ENCODE measurements at regions not wholly inside any gene's neighbourhood (a gene's known extent, or its start where the extent isn't known, plus 50 kb on each side); places are given as distances from the start of the nearest gene placed in this dataset.
"Not testable (repeated sequence)": the region's sequence is repeated elsewhere in the genome, so short reads cannot be mapped to it uniquely, and the experiment has no call there.

DNA sequence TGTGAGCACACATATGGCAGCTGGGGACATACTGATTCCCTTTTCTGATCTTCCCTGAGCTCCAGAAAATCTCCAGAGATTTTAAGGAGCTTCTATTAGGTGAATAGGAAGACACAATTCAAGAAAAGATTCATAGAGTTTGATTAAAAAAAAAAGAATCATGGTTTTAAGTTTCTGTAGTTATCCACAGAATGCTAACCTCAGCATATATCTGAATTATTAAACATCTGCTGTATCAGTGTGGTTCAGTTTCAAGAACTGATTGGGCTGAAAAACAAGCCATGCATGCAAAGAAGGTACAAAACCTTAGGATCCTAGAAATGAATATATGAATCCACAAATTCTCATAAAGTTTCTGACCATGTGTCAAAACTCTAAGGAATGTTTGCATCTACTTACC is 94.1 kb upstream of the ZNF438 start:
- no peak for DNase-seq

DNA sequence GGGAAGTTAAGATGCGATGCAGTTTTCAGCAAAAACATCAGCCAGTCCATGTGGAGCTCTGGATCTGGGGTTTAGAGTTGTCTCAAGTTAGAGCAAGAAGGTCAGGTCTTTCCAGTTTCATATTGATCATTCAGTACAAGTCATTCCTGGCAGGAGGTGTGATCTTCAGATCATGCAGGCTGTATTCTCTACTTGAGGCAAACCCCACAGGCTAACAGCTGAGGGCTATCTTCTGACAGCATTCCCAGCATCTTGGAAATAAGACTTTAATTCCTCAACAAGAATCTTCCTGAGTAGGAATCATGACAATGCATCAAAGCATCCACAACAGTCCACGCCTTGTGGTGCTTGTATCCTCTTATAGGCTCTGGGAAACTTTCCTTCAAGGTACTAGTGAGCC is 94.9 kb upstream of the ZNF438 start:
- no peak for DNase-seq

DNA sequence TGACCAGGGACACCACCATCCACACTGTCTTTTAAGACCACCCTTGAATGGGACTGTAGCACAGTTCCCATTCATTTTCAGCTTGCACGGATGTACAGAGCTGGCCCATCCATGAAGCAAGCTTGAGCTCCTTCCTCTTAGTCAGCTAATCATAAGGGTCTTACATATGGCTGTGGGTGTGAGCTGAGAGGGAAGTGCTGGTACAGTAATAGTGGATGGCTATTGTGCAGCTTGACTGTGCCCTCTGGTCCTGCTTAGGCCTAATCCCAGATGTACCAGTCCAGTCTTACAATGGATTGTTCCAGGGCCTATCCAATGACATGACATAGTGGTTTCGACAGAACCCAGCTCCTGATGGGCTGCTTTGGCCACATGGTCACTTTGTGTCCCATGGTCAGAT is 96.9 kb upstream of the ZNF438 start:
- no peak for DNase-seq

DNA sequence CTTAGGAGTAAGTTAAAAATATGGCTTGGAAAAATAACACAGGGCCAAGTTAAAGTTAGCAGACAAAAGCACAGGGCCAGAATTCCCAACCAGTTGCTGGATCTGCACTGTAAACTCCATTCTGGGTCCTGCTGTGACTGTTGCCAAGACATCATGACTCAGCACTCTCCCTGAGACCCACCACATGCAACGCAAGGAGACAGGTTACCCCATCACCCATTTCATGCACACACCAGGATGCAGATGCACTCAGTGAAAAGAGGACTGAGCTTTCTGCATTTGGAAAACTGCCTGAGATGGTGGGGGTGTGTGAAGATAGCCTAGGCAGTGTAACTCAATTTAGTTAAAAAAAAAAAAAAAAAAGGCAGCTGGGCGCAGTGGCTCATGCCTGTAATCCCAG is 97.6 kb upstream of the ZNF438 start:
- no peak for DNase-seq

DNA sequence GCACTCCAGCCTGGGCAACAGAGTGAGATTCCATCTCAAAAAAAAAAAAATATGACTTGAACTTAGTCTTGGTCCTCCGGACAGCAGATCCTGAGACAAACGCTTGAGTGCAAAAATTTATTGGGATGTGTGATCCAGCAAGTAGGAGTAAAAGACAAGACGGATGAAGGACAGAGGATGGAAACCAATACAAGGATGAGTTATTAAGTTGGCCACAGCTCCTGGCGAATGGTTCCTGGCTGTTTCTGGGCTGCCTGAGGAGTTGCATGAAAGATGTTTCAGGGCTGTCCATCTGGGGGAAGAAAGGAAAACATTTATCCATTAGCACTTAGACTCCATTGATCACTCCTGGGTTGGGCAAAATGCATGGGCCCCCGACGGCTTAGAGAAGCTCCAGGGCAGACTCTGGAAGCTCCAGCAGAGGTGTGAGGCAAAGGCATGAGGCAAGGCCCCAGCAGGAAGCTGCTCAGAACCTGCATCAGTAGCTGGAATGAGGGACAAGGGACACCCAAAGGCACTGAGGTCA is 98.3 kb upstream of the ZNF438 start:
- DNase-seq = no peak

DNA sequence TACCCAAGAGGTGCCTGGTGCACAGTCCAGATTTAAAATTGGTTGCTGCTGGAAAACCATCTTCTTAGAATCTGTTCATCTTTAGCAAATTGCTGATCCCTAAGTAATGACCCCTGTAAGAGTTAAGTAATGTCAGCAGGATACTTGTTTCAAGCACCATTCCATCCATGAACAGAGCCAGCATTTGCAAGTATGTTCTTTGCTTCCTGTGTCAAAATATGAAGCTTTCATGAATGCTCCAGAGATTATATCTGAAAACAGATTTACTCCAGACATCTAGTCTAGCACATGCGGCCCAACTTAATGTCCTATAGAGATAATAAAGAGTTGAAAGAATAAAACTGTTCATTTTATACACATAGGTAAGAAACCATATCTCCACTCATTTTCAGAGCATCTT is 98.7 kb upstream of the ZNF438 start:
- DNase-seq = no peak

DNA sequence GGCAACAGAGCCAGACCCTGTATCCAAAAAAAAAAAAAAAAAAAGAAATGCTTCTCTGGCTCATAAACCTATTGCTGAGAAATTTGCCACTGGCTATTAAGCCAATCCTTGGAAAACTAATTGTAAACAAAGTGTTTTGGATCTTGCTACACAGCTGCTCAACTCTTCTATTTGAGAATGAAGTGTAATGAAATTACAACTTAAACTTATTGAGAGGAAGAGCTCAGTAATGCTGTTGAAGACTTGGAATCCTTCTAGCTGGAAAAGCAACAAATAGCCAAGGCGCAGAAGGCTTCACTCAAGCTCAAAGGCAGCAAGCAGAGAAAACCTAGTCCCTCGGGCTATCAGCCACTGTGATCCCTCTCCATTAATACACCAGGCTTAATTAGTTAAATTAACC is 99.6 kb upstream of the ZNF438 start:
- DNase-seq = no peak

DNA sequence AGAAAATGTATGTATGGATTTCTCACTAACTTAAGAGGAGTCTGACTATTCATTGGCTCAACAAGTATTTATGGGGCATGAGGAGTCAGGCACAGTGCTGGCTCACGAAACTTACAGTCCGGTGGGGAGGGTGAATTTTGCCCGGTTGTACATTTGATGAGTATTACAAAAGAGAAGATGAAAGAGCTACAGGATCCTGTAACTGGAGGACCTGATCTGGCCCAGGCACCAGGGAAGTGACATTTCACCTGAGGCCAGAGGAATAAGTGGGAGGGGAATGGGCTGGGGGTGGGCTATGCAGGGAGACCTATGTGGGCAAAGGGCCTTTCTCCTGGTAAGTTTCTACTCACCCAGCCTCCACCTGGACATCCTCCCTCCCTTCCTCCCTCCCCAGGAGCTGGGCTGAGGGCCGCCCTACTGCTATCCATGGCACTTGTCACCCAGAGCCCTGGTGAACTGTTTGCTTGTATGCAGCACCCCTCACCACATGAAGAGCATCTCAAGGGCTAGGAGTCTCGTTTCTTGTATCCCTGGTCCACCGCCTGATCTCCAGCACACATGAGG is 101.1 kb upstream of the ZNF438 start:
- no peak for DNase-seq

DNA sequence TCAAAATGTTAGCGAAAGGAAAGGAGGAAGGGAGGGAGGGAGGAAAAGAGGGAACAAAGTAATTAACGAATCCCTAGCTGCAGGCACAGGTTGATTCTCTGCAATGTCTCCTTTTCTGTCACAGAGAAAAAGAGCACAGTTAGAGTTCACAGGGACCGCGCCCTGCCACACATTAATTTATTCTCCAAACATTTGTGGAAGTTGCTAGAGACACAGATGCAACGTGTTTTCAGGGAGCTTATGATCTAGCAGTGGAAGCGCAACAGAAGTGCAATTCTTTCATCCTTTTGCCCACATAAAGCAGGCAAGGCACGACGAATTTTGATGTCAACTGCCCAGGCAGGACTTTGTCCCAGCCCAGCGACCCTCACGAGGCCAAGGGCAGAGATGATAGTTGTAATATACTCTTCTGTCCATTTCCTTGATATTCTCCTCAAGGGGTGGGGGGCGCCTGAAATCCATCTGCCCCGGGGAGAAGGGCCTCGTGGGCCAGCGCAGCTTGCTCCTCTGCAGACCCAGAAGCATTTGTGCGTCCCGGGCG is 101.7 kb upstream of the ZNF438 start:
- no peak for DNase-seq

DNA sequence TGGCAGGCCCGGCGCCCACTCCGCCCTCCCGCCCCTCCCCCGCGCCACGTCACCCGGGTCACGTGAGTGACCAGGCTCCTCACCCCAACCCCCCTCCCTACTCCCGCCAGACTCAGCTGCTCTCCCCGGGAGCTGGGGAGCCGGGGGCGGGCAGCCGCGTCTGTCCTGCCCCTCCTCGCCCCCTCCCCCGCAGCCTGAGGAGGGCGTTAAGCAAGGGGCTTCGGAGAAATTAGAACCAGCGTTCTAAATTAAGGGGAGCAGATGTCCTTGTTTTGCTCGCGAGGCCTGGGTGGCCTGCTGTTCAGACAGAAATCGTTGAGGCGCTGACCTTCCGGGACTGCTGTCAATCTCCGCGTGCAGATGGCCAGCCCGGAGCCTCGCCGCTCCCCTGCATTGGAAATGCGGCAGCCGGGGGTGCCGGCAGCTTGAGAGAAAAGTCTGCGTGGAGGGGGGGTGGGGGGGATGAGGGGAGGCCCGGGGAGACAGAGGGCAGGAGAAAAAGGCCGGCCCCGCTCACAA is 102.2 kb upstream of the ZNF438 start:
- peak; percentile 85 for DNase-seq

DNA sequence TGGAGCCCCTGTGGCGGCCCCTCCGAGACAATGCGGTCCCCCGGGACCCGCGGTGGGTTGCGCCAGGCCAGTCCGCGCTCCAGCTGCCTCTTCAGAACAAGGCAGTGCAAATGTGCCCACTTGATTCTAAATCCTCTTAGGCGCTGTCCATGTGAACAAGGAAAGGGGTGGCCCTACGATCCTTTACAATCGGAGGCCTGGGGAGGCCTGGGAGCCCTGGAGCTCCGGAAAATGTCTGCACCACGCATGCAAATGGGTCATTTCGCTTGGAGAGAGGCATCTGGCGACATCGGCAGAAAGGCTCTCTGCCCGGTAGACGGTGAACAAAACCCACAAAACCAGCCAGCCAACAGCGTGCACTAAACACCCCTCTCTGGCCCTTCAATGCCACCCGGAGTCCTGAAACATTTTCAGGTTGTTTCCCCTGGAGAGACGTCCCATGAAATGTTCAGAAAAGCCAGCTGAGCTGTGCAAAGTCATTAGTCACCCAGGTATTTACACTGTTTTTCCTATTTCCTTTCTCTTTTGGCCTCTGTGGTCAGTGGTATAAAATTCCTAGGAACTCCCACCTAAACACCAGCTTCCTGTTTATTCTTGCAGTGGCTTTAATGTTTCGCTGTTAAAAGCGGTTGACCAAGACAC is 102.8 kb upstream of the ZNF438 start:
- DNase-seq = peak; percentile 5

DNA sequence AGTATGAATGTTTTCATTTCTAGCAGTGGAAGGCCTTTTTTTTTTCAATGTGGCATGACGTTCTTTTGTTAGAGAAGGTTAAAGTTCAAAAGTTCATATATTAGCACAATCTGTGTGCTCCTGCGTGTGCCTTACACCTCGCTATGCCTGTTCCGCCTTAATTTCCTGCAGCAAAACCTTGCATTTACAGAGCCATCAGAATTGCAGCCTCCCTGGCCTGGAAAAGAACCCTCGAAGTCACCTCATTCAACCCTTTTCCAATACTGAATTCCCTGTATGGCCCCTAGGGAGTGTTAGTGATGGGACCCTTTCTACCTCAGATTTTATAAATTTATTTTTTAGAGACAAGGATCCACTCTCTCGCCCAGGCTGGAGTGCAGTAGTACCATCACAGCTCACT is 103.5 kb upstream of the ZNF438 start:
- DNase-seq = peak; percentile 6

DNA sequence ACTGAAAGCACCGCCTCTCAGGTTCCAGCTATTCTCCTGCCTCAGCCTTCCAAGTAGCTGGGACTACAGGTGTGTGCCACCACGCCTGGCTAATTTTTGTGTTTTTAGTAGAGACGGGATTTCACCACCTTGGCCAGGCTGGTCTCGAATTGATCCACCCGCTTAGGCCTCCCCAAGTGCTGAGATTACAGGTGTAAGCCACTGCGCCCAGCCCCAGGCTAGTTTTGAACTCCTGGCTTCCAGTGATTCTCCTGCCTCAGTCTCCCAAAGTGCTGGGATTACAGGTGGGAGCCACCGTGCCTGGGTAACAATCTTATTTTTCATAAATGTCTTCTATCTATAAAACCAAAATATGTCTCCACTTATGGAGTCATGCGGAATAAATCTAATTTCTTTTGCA is 104.1 kb upstream of the ZNF438 start:
- DNase-seq = not testable (repeated sequence)

DNA sequence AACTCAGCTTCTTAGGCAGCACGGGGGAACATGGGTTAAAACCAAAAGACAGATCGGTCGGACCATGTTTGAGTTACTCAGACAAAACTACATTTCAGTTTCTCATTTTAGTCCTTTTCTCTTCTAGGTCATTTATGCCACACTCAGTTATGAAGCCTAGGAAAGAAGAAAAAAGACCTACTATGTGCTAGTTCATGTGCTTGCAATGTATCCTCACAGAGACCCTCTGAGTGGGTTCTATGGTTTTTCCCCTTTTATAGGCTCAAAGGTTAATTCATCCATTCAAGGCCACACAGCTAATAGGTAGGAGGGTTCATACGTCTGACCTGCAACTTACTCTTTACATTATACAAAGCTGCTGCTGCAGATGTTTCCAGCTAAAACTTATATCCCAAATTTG is 104.7 kb upstream of the ZNF438 start:
- no peak for DNase-seq

DNA sequence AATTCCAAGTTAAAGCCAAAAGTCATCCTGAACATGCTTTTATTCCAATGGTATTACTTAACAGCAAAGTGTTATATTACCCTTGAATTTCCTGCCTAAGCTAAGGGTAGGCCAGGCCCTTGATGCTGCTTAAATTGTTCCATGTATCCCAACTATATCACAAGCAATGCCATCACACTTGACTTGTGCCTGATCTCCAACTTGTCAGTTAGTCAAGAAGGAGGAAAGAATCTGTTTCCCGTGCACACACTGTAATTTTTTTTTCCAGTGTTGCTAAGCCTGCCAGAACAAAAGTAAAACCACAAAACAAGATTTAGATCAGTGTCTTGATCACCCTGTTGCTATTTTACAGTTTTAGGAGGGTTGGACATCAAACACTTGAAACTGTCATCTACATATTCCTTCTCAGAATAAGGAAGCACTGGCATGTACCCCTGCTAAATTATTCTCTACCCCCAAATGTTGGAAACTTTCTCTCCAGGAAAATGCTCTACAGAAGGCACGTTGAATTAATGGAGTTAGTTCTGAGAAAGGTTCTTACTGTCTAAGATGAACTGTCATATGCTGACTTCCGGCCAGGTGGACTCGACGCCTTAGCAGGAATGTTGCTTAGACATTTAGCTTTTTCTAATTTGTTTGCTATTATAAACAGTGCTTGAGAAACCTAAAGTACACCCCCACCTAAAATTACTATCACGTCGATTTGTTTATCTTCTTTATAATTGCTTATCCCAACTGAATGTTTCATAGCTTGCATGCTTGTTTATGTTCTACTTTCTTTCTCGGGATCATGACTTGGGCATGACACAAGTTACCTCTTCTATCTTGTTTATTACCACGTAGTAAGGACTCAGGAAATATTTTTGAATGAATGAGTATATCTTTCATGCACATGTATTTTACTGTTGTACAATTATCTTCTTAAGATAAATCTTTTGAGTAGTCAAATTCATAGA is 105.5 kb upstream of the ZNF438 start:
- peak; percentile 6 for DNase-seq

DNA sequence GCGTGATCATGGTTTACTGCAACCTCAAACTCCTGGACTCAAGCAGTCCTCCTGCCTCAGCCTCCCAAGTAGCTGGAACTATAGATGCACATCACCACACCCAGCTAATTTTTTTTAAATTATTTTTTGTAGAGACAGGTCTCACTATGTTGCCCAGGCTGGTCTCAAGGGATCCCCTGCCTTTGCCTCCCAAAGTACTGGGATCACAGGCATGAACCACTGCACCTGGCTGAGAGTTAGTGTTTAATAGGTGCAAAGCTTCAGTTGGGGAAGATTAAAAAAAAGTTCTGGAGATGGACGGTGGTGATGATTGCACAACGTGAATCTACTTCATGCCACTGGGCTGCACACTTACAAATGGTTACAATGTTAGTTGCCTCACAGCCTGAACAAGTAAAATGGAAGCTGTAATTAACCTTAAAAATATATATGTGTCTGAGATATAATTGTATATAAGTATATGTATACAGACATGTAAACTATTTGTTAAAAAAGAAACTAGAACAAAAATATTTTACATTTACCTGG is 106.4 kb upstream of the ZNF438 start:
- no peak for DNase-seq

DNA sequence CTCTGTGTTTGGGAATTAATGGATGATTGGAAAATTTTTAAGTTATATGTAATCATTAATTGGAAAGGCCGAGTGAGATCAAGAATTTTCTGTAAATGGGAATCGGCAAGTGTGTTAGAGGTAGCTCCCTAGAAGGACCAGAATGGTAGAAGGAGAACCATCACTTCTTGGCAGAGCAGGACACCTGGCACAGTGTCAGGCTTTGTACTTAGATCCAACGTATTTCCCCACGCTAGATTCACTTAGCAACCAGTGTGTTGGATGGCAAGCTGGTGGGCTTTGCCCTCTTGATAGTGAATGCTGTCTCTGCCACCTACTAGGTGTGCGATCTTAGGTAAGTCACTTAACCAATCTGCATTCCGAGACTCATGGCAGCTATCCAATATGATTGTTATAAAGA is 107.8 kb upstream of the ZNF438 start:
- DNase-seq = no peak

DNA sequence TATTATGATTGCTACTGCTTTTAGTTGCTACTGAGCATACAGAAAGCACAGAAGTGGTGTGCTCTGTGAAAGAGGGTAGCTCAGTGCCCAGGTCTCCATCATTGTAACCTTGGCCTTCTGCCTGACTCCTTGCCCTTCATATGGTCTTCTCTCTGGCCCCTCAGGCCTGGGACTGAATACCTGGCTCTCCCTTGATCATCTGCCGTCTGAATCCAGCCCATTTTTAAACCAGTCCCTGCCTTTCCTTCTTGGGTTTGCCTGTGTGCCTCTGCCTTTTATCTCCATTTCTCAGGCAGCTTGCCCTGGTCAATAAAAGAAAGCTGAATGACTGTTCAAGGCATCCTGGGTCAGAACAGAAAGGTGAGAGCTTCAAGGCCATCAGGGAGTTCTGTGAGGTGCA is 109.1 kb upstream of the ZNF438 start:
- no peak for DNase-seq

DNA sequence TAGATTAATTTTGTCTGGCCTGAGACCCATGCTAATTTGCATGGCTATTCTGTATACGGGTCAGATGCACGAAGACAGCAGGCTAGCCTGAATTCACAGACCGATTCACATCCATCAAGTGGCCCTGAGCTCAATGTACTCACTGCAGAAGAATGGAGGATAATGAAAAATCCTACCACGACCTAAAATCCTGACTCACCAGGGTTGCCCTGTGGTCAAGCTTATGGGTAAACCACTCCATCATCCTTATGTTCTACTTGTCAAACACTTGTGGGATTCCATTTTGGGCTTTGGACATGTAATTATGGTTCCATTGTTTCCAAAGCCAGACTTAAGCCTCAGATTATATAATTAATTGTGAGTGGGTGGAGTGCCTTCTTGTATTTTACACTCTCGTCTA is 110.4 kb upstream of the ZNF438 start:
- DNase-seq = no peak

DNA sequence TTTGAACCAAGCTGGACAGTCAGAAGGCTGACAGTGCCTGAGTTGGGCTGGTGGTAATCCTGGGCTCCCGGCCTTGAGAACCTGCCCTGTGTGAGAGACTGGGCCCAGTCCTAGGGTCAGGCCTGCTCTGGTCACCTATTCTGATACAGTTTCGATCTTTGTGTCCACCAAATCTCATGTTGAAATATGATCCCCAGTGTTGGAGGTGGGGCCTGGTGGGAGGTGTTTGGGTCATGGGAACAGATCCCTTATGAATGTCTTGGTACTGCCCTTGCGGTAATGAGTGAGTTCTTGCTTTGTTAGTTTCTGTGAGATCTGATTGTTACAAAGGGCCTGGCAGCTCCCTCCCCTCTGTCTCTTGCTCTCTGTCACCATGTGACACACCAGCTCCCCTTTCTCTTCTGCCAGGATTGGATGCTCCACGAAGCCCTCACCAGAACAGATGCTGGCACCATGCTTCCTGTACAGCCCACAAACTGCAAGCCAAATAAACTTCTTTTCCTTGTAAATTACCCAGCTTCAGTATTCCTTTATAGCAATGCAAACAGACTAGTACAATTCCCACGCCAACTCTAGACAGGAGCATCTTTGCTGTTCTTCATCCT is 111.8 kb upstream of the ZNF438 start:
- no peak for DNase-seq

DNA sequence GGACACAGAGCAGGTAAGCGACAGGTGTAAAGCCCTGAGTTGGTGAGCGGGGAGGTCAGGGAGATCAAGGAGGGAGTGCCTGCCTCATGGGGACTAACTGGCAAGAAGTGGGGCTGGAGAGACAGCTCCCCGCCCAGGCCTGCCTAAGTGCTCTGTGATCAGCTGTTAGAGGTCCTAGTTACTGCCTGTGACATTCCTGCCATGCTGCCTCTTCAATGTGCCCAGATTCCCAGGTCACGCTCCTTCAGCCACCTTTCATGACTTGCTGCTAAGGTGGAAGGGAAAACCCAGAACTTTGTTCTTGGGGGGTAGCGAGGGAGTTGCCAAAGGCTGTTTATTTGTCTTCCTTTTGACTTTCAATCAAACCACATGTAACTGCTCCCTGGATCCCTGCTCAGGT is 114.3 kb upstream of the ZNF438 start:
- no peak for DNase-seq

DNA sequence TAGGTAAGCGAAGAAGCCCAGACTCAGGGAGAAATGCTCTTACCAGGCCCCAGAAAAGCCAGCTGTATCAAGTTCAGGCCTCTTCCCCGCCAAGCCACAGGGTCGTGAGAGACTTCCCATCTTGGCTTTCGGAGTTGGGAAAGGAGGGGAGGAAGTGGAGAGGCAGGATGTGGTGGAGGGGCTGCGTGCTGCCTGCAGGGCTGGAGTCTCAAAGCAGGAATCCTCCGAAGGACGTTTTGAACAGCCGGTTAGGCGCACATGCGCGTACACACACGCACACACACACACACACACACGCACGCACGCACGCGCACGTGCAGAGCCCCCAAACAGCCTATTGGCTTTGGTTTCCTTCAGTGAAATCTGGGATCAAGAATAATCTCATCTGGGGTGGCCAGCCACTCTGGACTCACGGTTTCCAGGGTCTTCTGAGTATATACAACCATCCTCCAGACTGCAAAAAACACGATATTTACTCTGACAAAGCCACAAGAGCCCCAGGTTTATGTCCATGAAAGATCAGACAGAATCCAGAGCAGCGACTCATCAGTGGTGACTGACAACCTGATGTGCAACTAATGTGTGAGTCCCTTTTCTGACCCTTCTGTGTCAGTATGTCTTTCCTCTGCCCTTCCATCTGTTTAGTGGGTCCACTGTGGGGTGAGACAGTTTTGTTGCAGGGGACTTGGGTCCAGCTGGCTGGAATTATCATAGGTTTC is 115.0 kb upstream of the ZNF438 start:
- DNase-seq = peak; percentile 29
